Panc1 (cell line): ENCODE measurements at regions not wholly inside any gene's neighbourhood (a gene's known extent, or its start where the extent isn't known, plus 50 kb on each side); places are given as distances from the start of the nearest gene placed in this dataset.

Experiments used
- ATAC-seq: fragments of 200-7000 bp; cut with Tn5 transposase; 2 replicates; pipeline ENCODE4 v1.9.1; 2020; ENCODE audit warnings: mild to moderate bottlenecking, moderate library complexity
- BruUV-seq: library from RNA; stranded (reverse); fragments of 400-500 nt; replicated peaks from 2 replicates; lab custom pipeline; 2021; lab: Mats Ljungman, UMichigan
- CTCF ChIA-PET: fragments of 300-600 bp; sonication (Branson Sonifier 250); formaldehyde crosslinking; loops from one replicate; lab custom pipeline; 2022; ENCODE audit warnings: antibody characterized with exemption; lab: Charles Lee
- POLR2A ChIA-PET: fragments of 300-600 bp; sonication (Branson Sonifier 250); formaldehyde crosslinking; loops from one replicate; lab custom pipeline; 2022; ENCODE audit warnings: antibody characterized with exemption; lab: Charles Lee
- DNase-seq: peaks from one replicate; pipeline ENCODE4 v3.0.0-alpha.2; 2010; ENCODE audit warnings: low read depth, low spot score
- H3K27ac ChIP-seq: 2 replicates; pipeline ENCODE4 v1.5.1; 2011; ENCODE audit warnings: mild to moderate bottlenecking, low read length, inconsistent platforms
- H3K27me3 ChIP-seq: fragments of 200-500 bp; sonication (Bioruptor generic); 2 replicates; pipeline ENCODE4 v1.6.0; 2014; ENCODE audit warnings: low read length, inconsistent platforms; ENCODE audit not compliant: control insufficient read depth, insufficient read depth
- H3K36me3 ChIP-seq: fragments of 200-500 bp; sonication (Bioruptor generic); 2 replicates; pipeline ENCODE4 v1.5.1; 2014; ENCODE audit warnings: inconsistent platforms, mild to moderate bottlenecking, low read length, moderate library complexity; ENCODE audit not compliant: control insufficient read depth, insufficient read depth
- H3K4me1 ChIP-seq: 2 replicates; pipeline ENCODE4 v1.5.1; 2011; ENCODE audit warnings: inconsistent platforms, mild to moderate bottlenecking, low read length, moderate library complexity; ENCODE audit not compliant: control insufficient read depth, insufficient read depth
- H3K4me3 ChIP-seq, 2 experiments: 2 replicates each; pipeline ENCODE4 v1.5.1; 2011 to 2012; ENCODE audit warnings: low read depth in 2 of 2, low read length in 2 of 2, mild to moderate bottlenecking in 2 of 2, inconsistent platforms in 1 of 2, moderate library complexity in 1 of 2
- H3K9me3 ChIP-seq: fragments of 200-500 bp; sonication (Bioruptor generic); 2 replicates; pipeline ENCODE4 v1.5.1; 2014; ENCODE audit warnings: low read depth, mild to moderate bottlenecking, inconsistent platforms, low read length, moderate library complexity; ENCODE audit not compliant: control insufficient read depth, insufficient read depth
- POLR2AphosphoS5 ChIP-seq: IDR thresholded peaks from 2 replicates; pipeline ENCODE4 v1.6.1; 2012; ENCODE audit warnings: mild to moderate bottlenecking, low read depth, low read length, moderate library complexity
- SIN3A ChIP-seq: IDR thresholded peaks from 2 replicates; pipeline ENCODE4 v1.6.1; 2012; ENCODE audit warnings: low read depth, mild to moderate bottlenecking, low read length, moderate library complexity, borderline replicate concordance; ENCODE audit not compliant: insufficient read depth
- TCF7L2 ChIP-seq: IDR thresholded peaks from 2 replicates; pipeline ENCODE4 v1.6.1; 2011; ENCODE audit warnings: mild to moderate bottlenecking, low read depth, low read length, inconsistent platforms
- in situ Hi-C: cut with HindIII; loops from 2 replicates; pipeline ENCODE4 v1.10.0; 2016; ENCODE audit warnings: low sequenced_read_pairs, low pct_unique_long_range_greater_than_20kb
- intact Hi-C: fragments of 100-400 bp; cut with micrococcal nuclease; formaldehyde crosslinking; loops from one replicate; pipeline ENCODE4 v1.10.0; 2022; ENCODE audit not compliant: unreplicated experiment
- TF ChIP-seq, protein P1 (sequence below), 2 experiments: IDR thresholded peaks; 2 replicates each; pipeline ENCODE4 v1.6.1; 2011 to 2012; ENCODE audit warnings: low read depth in 2 of 2, control low read depth in 1 of 2, low read length in 1 of 2, mild to moderate bottlenecking in 1 of 2, moderate library complexity in 1 of 2; ENCODE audit not compliant: insufficient read depth in 1 of 2
- TF ChIP-seq, protein P2 (sequence below): fragments of 450-650 bp; IDR thresholded peaks from 2 replicates; pipeline ENCODE4 v1.5.1; 2017; ENCODE audit warnings: mild to moderate bottlenecking

DNA sequence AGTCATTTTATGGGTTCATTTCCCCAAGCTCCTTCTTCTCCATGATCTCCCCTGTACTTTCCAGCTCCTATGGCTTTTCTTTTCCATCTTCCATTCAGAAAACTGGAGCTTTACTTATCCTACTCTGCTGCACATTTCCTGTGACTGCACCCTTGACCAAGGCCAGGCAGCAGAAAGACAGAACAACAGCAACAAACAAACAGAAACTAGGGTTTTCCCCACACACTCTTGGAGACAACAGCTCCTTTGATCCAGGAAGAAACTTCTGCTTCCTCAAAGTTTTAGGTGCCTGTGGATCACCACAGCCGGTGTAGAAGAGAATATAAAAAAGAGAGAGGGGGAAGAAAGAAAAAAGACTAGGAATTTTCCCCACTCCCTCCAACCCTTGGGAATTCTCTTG lies 342.3 kb upstream of the CFAP20DC start:
- H3K4me1 ChIP-seq, result no peaks in the 10 kb centered on the region
- ATAC-seq (no peak), DNase-seq (no peak)
- POLR2A ChIA-PET, result no interaction called here
- no peaks in the 10 kb centered on the region for H3K36me3 ChIP-seq
- intact Hi-C loops (no loop called here), in situ Hi-C loops (no loop called here)
- CTCF ChIA-PET, result no interaction called here
- TF ChIP-seq TCF7L2 (no peak), POLR2AphosphoS5 (no peak), SIN3A (no peak)
- TF ChIP-seq, protein P1, sequence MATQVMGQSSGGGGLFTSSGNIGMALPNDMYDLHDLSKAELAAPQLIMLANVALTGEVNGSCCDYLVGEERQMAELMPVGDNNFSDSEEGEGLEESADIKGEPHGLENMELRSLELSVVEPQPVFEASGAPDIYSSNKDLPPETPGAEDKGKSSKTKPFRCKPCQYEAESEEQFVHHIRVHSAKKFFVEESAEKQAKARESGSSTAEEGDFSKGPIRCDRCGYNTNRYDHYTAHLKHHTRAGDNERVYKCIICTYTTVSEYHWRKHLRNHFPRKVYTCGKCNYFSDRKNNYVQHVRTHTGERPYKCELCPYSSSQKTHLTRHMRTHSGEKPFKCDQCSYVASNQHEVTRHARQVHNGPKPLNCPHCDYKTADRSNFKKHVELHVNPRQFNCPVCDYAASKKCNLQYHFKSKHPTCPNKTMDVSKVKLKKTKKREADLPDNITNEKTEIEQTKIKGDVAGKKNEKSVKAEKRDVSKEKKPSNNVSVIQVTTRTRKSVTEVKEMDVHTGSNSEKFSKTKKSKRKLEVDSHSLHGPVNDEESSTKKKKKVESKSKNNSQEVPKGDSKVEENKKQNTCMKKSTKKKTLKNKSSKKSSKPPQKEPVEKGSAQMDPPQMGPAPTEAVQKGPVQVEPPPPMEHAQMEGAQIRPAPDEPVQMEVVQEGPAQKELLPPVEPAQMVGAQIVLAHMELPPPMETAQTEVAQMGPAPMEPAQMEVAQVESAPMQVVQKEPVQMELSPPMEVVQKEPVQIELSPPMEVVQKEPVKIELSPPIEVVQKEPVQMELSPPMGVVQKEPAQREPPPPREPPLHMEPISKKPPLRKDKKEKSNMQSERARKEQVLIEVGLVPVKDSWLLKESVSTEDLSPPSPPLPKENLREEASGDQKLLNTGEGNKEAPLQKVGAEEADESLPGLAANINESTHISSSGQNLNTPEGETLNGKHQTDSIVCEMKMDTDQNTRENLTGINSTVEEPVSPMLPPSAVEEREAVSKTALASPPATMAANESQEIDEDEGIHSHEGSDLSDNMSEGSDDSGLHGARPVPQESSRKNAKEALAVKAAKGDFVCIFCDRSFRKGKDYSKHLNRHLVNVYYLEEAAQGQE (IDR thresholded peaks at IDR 0.05; ENCODE audit: insufficient read depth in 1 of 2, low read depth in 2 of 2, low read length in 1 of 2), result no peak
- TF ChIP-seq, protein P2, sequence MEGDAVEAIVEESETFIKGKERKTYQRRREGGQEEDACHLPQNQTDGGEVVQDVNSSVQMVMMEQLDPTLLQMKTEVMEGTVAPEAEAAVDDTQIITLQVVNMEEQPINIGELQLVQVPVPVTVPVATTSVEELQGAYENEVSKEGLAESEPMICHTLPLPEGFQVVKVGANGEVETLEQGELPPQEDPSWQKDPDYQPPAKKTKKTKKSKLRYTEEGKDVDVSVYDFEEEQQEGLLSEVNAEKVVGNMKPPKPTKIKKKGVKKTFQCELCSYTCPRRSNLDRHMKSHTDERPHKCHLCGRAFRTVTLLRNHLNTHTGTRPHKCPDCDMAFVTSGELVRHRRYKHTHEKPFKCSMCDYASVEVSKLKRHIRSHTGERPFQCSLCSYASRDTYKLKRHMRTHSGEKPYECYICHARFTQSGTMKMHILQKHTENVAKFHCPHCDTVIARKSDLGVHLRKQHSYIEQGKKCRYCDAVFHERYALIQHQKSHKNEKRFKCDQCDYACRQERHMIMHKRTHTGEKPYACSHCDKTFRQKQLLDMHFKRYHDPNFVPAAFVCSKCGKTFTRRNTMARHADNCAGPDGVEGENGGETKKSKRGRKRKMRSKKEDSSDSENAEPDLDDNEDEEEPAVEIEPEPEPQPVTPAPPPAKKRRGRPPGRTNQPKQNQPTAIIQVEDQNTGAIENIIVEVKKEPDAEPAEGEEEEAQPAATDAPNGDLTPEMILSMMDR, result no peak
- no peak overlapping the region for H3K27ac ChIP-seq
- H3K9me3 ChIP-seq, result no peaks in the 10 kb centered on the region
- no peak overlapping the region for H3K4me3 ChIP-seq
- BruUV-seq, result no TSS peak
- H3K27me3 ChIP-seq, result no peaks in the 10 kb centered on the region

DNA sequence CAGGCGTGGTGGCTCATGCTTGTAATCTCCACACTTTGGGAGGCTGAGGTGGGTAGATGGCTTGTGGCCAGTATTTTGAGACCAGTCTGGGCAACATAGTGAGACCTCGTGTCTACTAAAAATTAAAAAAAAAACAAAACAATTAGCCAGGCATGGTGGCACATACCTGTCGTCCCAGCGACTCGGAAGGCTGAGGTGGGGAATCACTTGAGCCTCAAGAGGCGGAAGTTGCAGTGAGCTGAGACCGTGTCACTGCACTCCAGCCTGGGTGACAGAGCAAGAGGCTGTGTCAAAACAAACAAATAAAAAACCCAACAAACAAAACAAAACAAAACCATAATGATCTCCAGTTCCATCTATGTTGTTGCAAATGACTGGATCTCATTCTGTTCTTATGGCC lies 341.3 kb upstream of the CFAP20DC start:
- no peaks in the 10 kb centered on the region for H3K36me3 ChIP-seq
- H3K4me3 ChIP-seq, result no peak overlapping the region
- H3K9me3 ChIP-seq, result no peaks in the 10 kb centered on the region
- no peak for ATAC-seq
- no peaks in the 10 kb centered on the region for H3K4me1 ChIP-seq
- in situ Hi-C loops (no loop called here), intact Hi-C loops (no loop called here)
- no peaks in the 10 kb centered on the region for H3K27me3 ChIP-seq
- no peak for DNase-seq
- ChIA-PET CTCF (no interaction called here), POLR2A (no interaction called here)
- H3K27ac ChIP-seq, result no peak overlapping the region
- BruUV-seq, result no TSS peak
- TF ChIP-seq SIN3A (no peak), POLR2AphosphoS5 (no peak), TCF7L2 (no peak)
- TF ChIP-seq, protein P2, result no peak
- TF ChIP-seq, protein P1 (IDR thresholded peaks at IDR 0.05; ENCODE audit: insufficient read depth in 1 of 2, low read depth in 2 of 2, low read length in 1 of 2), result no peak
